NB4 (cell line): ENCODE measurements at regions not wholly inside any gene's neighbourhood (a gene's known extent, or its start where the extent isn't known, plus 50 kb on each side); places are given as distances from the start of the nearest gene placed in this dataset.

Experiments
- CTCF ChIP-seq: IDR thresholded peaks from one replicate; pipeline ENCODE4 v1.5.1; 2012; ENCODE audit warnings: low read depth, low read length
- POLR2A ChIP-seq: IDR thresholded peaks from 2 replicates; pipeline ENCODE4 v1.6.1; 2011; ENCODE audit warnings: mild to moderate bottlenecking; ENCODE audit not compliant: insufficient read length; ENCODE audit errors: extremely low read depth

DNA sequence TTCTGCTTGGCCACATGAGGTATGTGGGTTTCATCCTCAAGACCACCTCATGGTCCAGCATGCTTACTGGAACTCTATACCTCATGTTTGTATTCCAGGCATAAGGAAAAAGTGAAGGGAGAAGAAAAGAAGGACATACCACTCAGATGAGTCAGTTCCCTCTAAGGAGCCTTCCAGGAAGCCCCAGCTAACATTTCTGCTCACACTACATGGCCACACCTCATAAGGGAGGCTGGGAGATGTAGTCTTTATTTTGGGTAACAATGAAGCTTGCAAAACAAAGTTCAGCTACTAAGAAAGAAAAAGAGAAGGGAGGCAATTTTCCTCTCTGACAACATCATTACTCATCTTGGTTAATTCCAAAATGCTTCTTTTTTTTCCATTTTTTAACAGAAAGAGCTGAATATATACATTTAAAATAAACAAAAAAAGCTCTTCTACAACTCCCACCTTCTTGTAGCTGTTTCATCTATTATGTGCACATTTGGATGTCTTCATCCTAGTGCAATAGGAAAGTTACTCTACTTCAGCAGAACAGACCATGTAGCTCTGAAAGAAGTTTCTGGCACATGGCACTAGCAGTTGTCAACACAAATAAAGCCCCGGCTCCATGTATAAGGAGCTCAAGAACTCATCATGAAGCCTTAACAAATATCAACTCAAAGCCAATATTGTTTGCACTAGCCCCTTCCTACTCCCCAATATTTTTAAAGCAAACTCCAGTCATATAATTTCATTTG, 123.6 kb upstream of the CCDC112 start:
- TF ChIP-seq CTCF (no peak), POLR2A (no peak)
